ENCODE measurements at regions not wholly inside any gene's neighbourhood (a gene's known extent, or its start where the extent isn't known, plus 50 kb on each side); places are given as distances from the start of the nearest gene placed in this dataset.

DNA sequence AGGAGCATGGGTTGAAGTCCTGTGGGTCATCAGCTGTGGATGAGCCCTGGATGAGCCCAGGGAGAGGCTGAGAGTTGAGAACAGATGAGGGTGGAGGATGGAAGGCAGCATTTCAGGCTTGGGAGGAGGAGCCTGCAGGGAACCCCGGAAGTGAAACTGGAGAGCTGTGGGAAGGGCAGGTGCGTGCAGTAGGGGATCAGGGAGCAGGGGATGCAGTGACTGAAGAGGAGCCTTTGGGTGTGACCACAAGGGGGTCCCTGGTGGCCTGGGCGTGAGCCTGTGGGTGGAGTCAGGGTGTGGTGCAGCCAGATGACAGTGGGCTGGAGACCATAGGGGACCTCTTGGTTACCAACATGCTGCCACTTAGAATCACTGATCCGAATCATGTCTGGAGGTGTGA lies 115.5 kb downstream of the PAPOLA start:
- no peak overlapping the region for H3K27ac ChIP-seq (ENCODE audit: low read depth)
- ATAC-seq = peak; percentile 39; the same call in 2 of the 3 replicates
- Mint-ChIP-seq H3K36me3 (ENCODE audit: low read depth) (no peaks in the 10 kb centered on the region; the same call in 2 of the 3 replicates), H3K27me3 (ENCODE audit: insufficient read depth, low read depth, poor library complexity) (peaks cover 3% of the 10 kb centered on the region), H3K4me1 (peaks cover 8% of the 10 kb centered on the region), H3K9me3 (peaks cover 2% of the 10 kb centered on the region; the same call in 1 of the 3 replicates), H3K4me3 (no peak overlapping the region), H3K27ac (no peak overlapping the region; the same call in 1 of the 2 replicates)
- H3K4me1 ChIP-seq (ENCODE audit: insufficient read depth) = no peaks in the 10 kb centered on the region
- H3K4me2 ChIP-seq = no peak overlapping the region
- TF ChIP-seq REST (IDR thresholded peaks at IDR 0.05; ENCODE audit: unreplicated experiment) = no peak
- no peak for TF ChIP-seq POLR2AphosphoS5 (IDR thresholded peaks at IDR 0.05; ENCODE audit: low read depth)
- no peak for TF ChIP-seq STAT1 (IDR thresholded peaks at IDR 0.05; ENCODE audit: unreplicated experiment)
- TF ChIP-seq ZNF114 (CRISPR knock-in tag; IDR thresholded peaks at IDR 0.05) = no peak
- H3K79me2 ChIP-seq (replicated peaks; ENCODE audit: insufficient read depth) = no peaks in the 10 kb centered on the region
- H3K4me3 ChIP-seq = no peak overlapping the region
- 0 out of 2 replicates have a peak, but pooled peaks cover 2% of the 10 kb centered on the region for H3K9me2 ChIP-seq (ENCODE audit: insufficient read depth)
- no peaks in the 10 kb centered on the region for H3K27me3 ChIP-seq (ENCODE audit: insufficient read depth)
- H2AFZ ChIP-seq = no peak overlapping the region
- no peaks in the 10 kb centered on the region for H4K20me1 ChIP-seq (replicated peaks; ENCODE audit: insufficient read depth)
- no peaks in the 10 kb centered on the region for H3K36me3 ChIP-seq (ENCODE audit: insufficient read depth)
- H3F3A ChIP-seq (replicated peaks; ENCODE audit: low read depth) = no peaks in the 10 kb centered on the region
- no peak for DNase-seq (ENCODE audit: low spot score)

- 0 out of 2 replicates have a peak, but pooled peaks cover 7% of the 10 kb centered on the region for H3K9me2 ChIP-seq (ENCODE audit: insufficient read depth)
- Mint-ChIP-seq H3K27ac (no peak overlapping the region), H3K36me3 (ENCODE audit: low read depth) (no peaks in the 10 kb centered on the region), H3K4me1 (peaks cover 4% of the 10 kb centered on the region), H3K9me3 (no peaks in the 10 kb centered on the region), H3K27me3 (ENCODE audit: insufficient read depth, low read depth, poor library complexity) (no peaks in the 10 kb centered on the region), H3K4me3 (no peak overlapping the region)
- H3K36me3 ChIP-seq (ENCODE audit: insufficient read depth) = no peaks in the 10 kb centered on the region
- H3K4me3 ChIP-seq = no peak overlapping the region
- H3K27me3 ChIP-seq (ENCODE audit: insufficient read depth) = no peaks in the 10 kb centered on the region
- H2AFZ ChIP-seq = no peak overlapping the region
- no peaks in the 10 kb centered on the region for H3K4me1 ChIP-seq (ENCODE audit: insufficient read depth)
- no peak overlapping the region for H3K27ac ChIP-seq (ENCODE audit: low read depth)
- ATAC-seq (no peak), DNase-seq (ENCODE audit: low spot score) (no peak)
- H3F3A ChIP-seq (replicated peaks; ENCODE audit: low read depth) = no peaks in the 10 kb centered on the region
- no peaks in the 10 kb centered on the region for H3K79me2 ChIP-seq (replicated peaks; ENCODE audit: insufficient read depth)
- H4K20me1 ChIP-seq (replicated peaks; ENCODE audit: insufficient read depth) = no peaks in the 10 kb centered on the region
- no peak for TF ChIP-seq EZH2phosphoT487 (IDR thresholded peaks at IDR 0.05; ENCODE audit: unreplicated experiment)
- TF ChIP-seq EZH2 (IDR thresholded peaks at IDR 0.05; ENCODE audit: low read depth, unreplicated experiment) = no peak
- TF ChIP-seq ZNF331 (CRISPR knock-in tag; IDR thresholded peaks at IDR 0.05; ENCODE audit: low read depth) = no peak
- no peak for TF ChIP-seq NANOG (IDR thresholded peaks at IDR 0.05; ENCODE audit: borderline replicate concordance)
- no peak for TF ChIP-seq REST (IDR thresholded peaks at IDR 0.05; ENCODE audit: unreplicated experiment)
- no peak for TF ChIP-seq JUNB (IDR thresholded peaks at IDR 0.05; ENCODE audit: unreplicated experiment)
- no peak for TF ChIP-seq CREB1 (CRISPR knock-in tag; IDR thresholded peaks at IDR 0.05; ENCODE audit: low read depth)
- no peak overlapping the region for H3K4me2 ChIP-seq
These were observed 120.7 kb downstream of the PAPOLA start for GRCh38 chr14:96622926-96623325.

Measured in GM23338 (cell line).